Glomerular endothelial cell (primary cell): ENCODE measurements at regions not wholly inside any gene's neighbourhood (a gene's known extent, or its start where the extent isn't known, plus 50 kb on each side); places are given as distances from the start of the nearest gene placed in this dataset.

Experiments
- DNase-seq: peaks from one replicate; pipeline ENCODE4 v3.0.0-alpha.2; 2011; ENCODE audit warnings: low read depth, low spot score; ENCODE audit errors: extremely low read depth

GRCh38 chr10:44180321-44181168 is 204.4 kb downstream of the CXCL12 start:
- no peak for DNase-seq

GRCh38 chr10:44178856-44179255 is 206.0 kb downstream of the CXCL12 start:
- no peak for DNase-seq

GRCh38 chr10:44178281-44178680 is 206.6 kb downstream of the CXCL12 start:
- no peak for DNase-seq

- DNase-seq, result no peak
These were observed 207.3 kb downstream of the CXCL12 start for GRCh38 chr10:44177610-44178009.

GRCh38 chr10:44176311-44176710 is 208.6 kb downstream of the CXCL12 start:
- DNase-seq, result no peak

- no peak for DNase-seq
These were observed 211.3 kb downstream of the CXCL12 start for GRCh38 chr10:44173608-44173894.

GRCh38 chr10:44172883-44173607 is 211.9 kb downstream of the CXCL12 start:
- no peak for DNase-seq

- DNase-seq, result no peak
These were observed 213.1 kb downstream of the CXCL12 start for GRCh38 chr10:44171765-44172164.

GRCh38 chr10:44168478-44168877 is 216.4 kb downstream of the CXCL12 start:
- no peak for DNase-seq

GRCh38 chr10:44167752-44168151 is 217.1 kb downstream of the CXCL12 start:
- DNase-seq, result no peak

GRCh38 chr10:44166441-44166840 is 218.5 kb downstream of the CXCL12 start:
- DNase-seq, result no peak

- no peak for DNase-seq
These were observed 220.5 kb downstream of the CXCL12 start for GRCh38 chr10:44164251-44164956.

- no peak for DNase-seq
These were observed 223.7 kb downstream of the CXCL12 start for GRCh38 chr10:44161184-44161583.

GRCh38 chr10:44157574-44157973 is 227.3 kb downstream of the CXCL12 start:
- DNase-seq, result no peak

GRCh38 chr10:44154956-44155355 is 229.9 kb downstream of the CXCL12 start:
- no peak for DNase-seq

GRCh38 chr10:44153918-44154670 is 230.8 kb downstream of the CXCL12 start:
- DNase-seq, result no peak

- no peak for DNase-seq
These were observed 241.3 kb downstream of the CXCL12 start for GRCh38 chr10:44143556-44143955.

- no peak for DNase-seq
These were observed 252.3 kb downstream of the CXCL12 start for GRCh38 chr10:44132361-44133289.

- no peak for DNase-seq
These were observed 258.6 kb downstream of the CXCL12 start for GRCh38 chr10:44126291-44126717.

GRCh38 chr10:44125879-44126278 is 259.0 kb downstream of the CXCL12 start:
- no peak for DNase-seq
